ENCODE measurements at regions not wholly inside any gene's neighbourhood (a gene's known extent, or its start where the extent isn't known, plus 50 kb on each side); places are given as distances from the start of the nearest gene placed in this dataset.
"Not testable (repeated sequence)": the region's sequence is repeated elsewhere in the genome, so short reads cannot be mapped to it uniquely, and the experiment has no call there.

GRCh38 chr9:33662871-33663270 is 132.5 kb upstream of the PRSS3 start:
- intact Hi-C loops (cut with DNase I) = no loop called here
- no peaks in the 10 kb centered on the region for H3K4me1 ChIP-seq
- H3K27ac ChIP-seq = no peak overlapping the region
- H3K9me3 ChIP-seq = no peaks in the 10 kb centered on the region
- WGBS, 2 donors = 43 to 45% methylated on average over 1 of the region's 1 CpG
- H3K4me3 ChIP-seq = no peak overlapping the region
- H3K36me3 ChIP-seq = no peaks in the 10 kb centered on the region
- H3K27me3 ChIP-seq = peaks cover 0 to 6% (median 0%) of the 10 kb centered on the region in 7 donors
- ATAC-seq (no peak), DNase-seq (no peak)
- no peak for TF ChIP-seq CTCF (IDR thresholded peaks at IDR 0.05)

- ATAC-seq; H3K9me3 ChIP-seq; H3K4me1 ChIP-seq; intact Hi-C loops (cut with DNase I); DNase-seq; H3K36me3 ChIP-seq: not testable (repeated sequence)
- Histone ChIP-seq H3K27ac (peak overlapping the region in 8 of 10 donors; percentile 16 to 78 (median 67)), H3K4me3 (peak overlapping the region; percentile 32 to 67 (median 62)), H3K27me3 (peaks cover 0 to 73% (median 24%) of the 10 kb centered on the region in 7 donors)
- 41 to 43% methylated on average over 8 of the region's 8 CpGs for WGBS, 2 donors
These were observed 119.1 kb upstream of the PRSS3 start for GRCh38 chr9:33676194-33676745.

- H3K4me1 ChIP-seq = peaks cover 0 to 10% (median 0%) of the 10 kb centered on the region in 9 donors
- ATAC-seq (peak; percentile 71 to 91 (median 83)), DNase-seq (peak; percentile 11 to 39)
- intact Hi-C loops (cut with DNase I) = no loop called here
- WGBS, 2 donors = 1% methylated on average over 56 to 78 of the region's 78 CpGs
- H3K4me3 ChIP-seq = peak overlapping the region; percentile 32 to 67 (median 62)
- peaks cover 0 to 76% (median 24%) of the 10 kb centered on the region in 7 donors for H3K27me3 ChIP-seq
- no peak for TF ChIP-seq CTCF (IDR thresholded peaks at IDR 0.05)
- no peaks in the 10 kb centered on the region for H3K36me3 ChIP-seq
- H3K9me3 ChIP-seq = peaks cover 0 to 4% (median 0%) of the 10 kb centered on the region in 11 donors
- peak overlapping the region in 8 of 10 donors; percentile 16 to 78 (median 67) for H3K27ac ChIP-seq
These were observed 118.4 kb upstream of the PRSS3 start for GRCh38 chr9:33676746-33677505.

- DNase-seq (no peak), ATAC-seq (no peak)
- intact Hi-C loops (cut with DNase I) = no loop called here
- peaks cover 0 to 4% (median 0%) of the 10 kb centered on the region in 11 donors for H3K9me3 ChIP-seq
- H3K36me3 ChIP-seq = no peaks in the 10 kb centered on the region
- WGBS, 2 donors = 24 to 40% methylated on average over 3 of the region's 3 CpGs
- peak overlapping the region in 4 of 10 donors; percentile 16 to 78 (median 54) for H3K27ac ChIP-seq
- H3K4me1 ChIP-seq = peaks cover 0 to 10% (median 0%) of the 10 kb centered on the region in 9 donors
- H3K4me3 ChIP-seq = peak overlapping the region in 9 of 10 donors; percentile 39 to 67 (median 63)
- TF ChIP-seq CTCF (IDR thresholded peaks at IDR 0.05) = no peak
- H3K27me3 ChIP-seq = peaks cover 0 to 80% (median 24%) of the 10 kb centered on the region in 7 donors
These were observed 117.9 kb upstream of the PRSS3 start for GRCh38 chr9:33677506-33677809.

- H3K36me3 ChIP-seq = no peaks in the 10 kb centered on the region
- H3K4me3 ChIP-seq = peak overlapping the region in 1 of 10 donors; percentile 67
- H3K4me1 ChIP-seq = peaks cover 0 to 10% (median 0%) of the 10 kb centered on the region in 9 donors
- ATAC-seq (no peak), DNase-seq (no peak)
- H3K27ac ChIP-seq = no peak overlapping the region
- peaks cover 0 to 4% (median 0%) of the 10 kb centered on the region in 11 donors for H3K9me3 ChIP-seq
- peaks cover 0 to 83% (median 24%) of the 10 kb centered on the region in 7 donors for H3K27me3 ChIP-seq
- intact Hi-C loops (cut with DNase I) = no loop called here
- WGBS, 2 donors = 91 to 97% methylated on average over 3 of the region's 3 CpGs
- no peak for TF ChIP-seq CTCF (IDR thresholded peaks at IDR 0.05)
These were observed 117.4 kb upstream of the PRSS3 start for GRCh38 chr9:33677961-33678360.
